Stimulated activated CD4-positive, alpha-beta T cell treated with anti-CD3 and anti-CD28 coated beads, Interleukin-15, amount 100 ng/mL, for 1 hour (primary cell): ENCODE measurements at regions not wholly inside any gene's neighbourhood (a gene's known extent, or its start where the extent isn't known, plus 50 kb on each side); places are given as distances from the start of the nearest gene placed in this dataset.
"Not testable (repeated sequence)": the region's sequence is repeated elsewhere in the genome, so short reads cannot be mapped to it uniquely, and the experiment has no call there.

Experiments
- DNase-seq, 2 donors: peaks; one replicate each; pipeline ENCODE4 v3.0.0-alpha.2; 2020; ENCODE audit warnings: low read depth in 1 of 2, low spot score in 1 of 2

DNA sequence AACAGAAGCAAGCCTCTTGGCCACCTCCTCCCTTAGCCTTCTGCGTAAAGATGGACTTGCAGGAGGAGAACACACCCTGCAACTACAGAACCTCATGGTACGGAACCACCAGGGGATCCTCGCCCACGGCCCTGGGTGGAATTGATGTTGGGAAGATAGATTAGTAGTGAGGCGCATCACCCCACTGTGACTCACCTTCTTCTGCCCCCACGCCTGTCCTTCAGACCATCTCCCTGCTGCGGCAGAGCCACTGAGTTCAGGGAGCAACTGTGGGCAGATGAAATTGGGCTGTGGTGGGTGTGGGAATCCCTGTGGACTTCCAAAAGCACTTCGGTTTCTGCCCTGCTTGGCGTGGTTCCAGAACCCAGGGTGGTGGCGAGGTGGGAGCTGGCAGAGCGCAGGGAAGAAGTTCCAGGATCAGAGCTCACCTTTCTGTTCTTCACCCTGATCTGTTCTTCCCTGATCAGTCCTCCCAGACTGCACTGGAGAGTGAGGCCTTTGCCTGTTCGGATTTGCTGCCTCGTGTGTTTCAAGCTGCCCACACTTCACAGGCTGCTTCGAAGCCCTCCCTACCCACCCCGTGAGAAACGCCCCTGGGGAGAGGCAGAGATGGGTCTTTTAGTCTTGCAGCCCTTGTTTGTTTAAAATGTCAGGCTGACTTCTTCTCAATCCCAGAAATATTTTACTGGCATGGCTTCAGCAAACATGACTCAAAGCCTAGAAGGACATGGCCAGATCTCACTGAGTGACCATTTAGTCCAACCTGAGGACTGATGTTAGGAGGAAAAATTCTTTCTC lies 92.8 kb upstream of the MLN start:
- no peak for DNase-seq

DNA sequence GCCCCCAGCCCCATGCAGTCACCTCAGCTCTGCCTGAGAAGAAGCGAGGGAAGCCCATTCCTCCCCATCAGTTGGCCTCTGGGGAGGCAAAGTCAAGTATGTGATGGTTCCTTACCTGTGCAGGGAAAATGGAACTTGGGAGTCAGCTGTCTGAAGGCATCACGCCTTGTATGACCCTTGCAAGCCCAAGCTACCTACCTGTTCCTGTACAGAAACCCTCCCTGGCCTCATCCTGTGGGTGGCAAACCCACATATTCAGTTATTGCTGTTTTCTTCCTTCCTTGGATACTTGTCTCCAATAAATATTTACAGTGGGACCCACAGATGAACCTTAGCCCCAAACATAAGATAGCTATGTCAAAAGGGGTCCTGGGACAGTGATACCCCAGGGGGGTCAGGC lies 92.2 kb upstream of the MLN start:
- DNase-seq: no peak

DNA sequence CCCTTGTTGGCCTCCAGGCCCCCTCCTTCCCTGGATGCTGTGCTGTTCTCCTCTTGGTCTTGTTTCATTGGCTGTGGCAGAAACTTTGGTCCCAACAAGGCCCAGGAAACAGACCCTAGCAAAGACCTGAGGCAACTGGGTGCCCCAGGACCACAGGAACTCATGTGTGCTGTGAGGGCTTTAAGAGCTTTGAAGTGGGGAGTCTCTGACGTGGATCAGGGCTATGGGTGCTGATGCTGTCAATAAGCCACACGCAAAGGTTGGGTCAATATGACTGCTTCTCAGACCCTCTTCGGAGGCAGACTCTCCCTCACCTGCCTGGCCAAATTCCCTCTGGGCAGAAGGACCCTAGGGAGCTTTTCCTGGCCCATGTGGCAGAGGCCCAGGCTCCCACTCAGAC lies 91.5 kb upstream of the MLN start:
- DNase-seq: no peak

DNA sequence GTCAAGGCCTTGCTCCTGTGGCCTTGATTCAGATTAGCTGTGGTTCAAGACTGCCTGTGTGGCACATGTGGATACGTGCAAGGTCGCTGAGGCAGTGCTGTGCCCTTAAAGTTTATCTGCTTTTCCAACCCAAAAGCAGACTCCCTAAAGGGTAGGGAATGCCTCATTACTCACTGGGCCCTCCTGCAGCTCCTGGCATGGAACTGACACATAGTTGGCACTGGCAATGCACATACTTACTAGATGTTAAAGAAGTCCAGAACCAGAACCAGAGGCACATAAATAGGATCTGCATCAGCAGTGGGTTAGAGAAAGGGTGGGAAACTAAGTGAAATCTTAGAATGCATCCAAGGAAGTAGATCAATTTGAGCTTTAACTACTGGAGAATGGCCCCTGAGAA lies 90.6 kb upstream of the MLN start:
- no peak for DNase-seq

DNA sequence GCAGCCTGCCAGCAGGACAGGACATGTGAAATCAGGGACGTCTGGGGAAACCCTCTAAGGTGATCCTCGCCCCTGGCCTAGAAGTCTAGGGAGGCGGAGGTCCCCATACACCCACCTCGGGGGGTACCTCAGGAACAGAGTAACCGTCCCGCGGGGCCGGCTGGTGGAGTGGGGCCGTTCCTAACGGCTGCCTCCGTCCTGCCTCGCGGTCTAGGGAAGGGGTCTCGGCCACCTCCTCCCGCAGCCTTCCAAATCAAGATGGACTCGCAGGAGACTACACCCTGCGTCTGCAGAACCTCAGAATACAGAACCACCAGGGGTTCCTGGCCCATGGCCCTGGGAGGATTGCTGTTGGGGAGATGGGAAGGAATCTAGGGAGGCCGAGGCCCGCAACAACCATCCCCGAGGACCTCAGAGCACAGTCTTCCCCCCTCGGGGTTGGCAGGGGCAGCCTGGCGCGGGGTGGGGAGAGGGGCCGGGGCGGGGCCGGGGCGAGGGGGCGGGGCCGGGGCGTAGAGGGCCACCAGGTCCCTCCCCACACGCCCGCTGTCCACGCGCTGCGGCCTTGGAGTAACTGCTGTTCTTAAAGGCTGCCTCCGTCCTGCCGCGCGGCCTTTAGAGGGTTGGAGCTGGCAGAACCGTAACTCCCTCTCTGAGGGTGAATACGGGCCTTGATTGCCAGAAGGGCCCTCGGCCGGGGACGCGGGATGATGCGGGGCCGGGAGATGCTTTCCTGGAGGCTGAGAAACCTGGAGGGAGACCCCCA lies 89.0 kb upstream of the MLN start:
- no peak for DNase-seq

DNA sequence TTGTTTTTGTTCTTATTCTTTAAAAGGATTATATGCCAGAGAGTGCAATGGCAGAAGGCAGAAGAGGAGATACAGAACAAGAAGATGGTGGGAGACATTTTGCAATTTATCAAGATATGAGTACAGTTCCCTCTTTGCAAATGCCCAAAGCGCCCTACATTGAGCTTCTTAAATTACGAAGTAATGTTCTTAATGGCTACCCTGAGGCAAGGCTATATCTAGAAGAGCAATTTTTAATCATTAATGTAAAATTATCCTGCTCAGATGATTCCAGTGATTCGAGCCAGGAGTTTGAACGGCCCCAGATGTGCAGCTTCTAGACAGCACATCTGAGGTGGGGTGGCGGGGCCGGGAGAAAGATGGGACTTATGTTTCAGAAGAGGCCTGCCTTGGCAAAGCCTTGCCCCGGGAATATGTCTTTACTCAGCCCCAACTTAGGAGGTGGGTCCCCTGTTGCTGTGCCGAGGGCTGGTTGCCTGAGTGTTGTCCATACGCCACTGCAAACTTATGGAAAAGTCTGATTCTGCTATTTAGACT lies 84.9 kb upstream of the MLN start:
- DNase-seq: no peak

DNA sequence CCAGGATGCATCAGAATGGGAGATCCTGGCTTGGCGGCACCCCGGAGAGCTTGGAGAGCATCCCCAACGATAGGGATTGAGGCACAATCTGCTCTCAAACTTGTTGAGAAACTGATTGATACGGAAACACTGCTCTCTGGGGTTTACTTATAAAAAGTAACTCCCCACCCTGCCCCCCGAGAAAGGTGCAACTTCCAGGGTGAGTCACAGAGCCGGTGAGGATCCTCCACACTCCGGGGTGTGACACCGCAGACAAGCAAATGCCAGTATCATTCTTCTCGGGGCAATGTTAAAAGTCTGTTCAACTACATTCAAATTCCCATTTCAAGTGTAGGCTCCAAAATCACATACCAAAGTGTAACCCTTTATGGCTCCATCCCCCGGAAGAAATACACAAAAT lies 84.4 kb upstream of the MLN start:
- no peak for DNase-seq

DNA sequence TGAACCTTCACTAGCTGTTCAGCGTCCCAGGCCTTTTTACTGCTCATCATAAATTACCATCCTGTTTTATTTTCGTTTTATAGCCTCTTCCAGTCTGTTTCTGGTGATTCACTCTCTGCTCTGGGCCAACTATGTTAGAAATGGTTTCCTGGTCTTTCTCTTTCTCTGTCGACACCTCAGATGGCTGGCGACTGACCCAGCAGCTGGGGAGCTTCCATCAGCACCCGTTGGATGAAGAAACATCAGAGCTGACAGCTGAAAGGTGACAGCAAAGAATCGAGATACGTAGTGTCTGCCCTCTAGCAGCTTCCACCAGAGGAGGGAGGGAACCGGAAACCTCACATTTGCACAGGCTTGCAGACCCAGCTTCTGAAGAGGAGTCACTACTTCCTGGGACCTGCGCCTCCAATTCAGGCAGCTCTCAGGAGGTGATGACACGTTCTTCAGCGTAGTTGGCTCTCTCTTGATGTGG lies 82.9 kb upstream of the MLN start:
- DNase-seq: no peak

DNA sequence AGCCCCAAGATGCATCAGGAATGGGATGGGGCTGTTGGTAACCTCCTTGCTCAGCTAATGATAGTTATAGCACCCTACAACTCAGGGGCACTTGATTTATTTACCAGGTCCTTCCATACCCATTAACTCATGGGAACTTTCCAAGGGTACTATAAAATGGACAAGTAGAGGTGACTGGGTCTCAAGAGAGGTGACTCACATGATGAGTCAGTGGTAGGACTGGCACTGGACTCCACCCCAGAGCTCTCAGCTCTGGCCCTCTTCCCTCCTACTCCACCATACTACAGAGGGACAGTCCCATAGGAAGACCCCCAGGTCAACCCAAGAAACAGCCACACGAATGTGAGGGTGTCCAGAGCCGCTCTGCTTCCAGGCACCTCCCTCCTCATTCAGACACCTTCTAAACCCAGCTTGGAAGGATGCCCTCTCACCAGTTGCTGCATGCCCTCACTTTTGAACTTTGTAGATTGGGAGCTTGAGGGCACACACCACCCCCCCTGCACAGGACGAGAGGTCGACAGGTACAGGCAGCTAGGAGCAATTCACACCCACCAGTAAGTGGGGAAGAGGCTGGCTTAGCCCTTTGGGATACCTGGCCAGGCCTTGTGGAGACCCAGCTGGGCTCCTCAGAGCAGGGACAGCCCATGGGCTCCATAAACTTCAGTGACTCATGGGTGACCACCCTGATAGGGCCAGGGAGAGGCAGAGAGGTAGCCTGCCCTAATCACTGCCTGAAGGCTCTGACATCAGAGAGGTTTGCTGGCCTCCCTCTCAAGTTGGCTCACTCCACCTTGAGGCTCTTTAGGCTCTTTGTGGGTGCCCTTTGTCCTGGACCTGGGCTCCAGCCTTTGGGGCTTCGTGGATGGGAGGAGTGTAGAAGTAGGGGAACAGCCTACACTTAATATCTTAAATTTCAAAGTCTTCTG lies 81.6 kb upstream of the MLN start:
- DNase-seq: no peak

DNA sequence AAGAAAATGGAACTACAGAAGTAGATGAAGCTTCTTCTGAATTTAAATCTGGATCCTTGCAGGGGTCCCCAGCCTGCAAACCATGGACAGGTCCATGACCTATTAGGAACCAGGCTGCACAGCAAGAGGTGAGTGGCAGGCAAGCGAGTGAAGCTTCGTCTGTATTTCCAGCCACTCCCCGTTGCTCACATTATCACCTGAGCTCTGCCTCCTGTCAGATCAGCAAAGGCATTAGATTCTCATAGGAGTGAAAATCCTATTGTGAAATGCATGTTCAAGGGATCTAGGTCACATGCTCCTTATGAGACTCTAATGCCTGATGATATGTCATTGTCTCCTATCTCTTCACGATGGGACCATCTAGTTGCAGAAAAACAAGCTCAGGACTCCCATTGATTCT lies 79.8 kb upstream of the MLN start:
- DNase-seq: not testable (repeated sequence)

DNA sequence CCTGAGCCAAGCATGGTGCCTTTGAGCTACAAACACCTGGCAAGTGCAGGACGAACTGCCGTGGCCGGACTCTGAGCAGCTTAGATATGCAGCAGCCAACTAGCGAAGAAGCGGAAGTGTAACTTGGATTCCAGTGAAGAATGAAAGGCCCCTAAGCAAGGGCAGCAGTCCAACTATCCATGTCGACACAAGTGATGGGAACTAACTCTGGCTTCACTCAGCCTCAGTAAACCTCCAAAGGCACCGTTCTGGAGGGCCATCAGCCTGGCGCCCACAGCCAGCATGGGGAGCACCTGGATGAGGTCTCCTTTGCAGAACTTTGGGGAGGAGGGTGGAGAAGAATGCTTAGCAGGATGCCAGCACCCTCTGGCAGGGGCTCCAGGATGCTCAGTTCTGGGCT lies 78.4 kb upstream of the MLN start:
- DNase-seq: no peak

DNA sequence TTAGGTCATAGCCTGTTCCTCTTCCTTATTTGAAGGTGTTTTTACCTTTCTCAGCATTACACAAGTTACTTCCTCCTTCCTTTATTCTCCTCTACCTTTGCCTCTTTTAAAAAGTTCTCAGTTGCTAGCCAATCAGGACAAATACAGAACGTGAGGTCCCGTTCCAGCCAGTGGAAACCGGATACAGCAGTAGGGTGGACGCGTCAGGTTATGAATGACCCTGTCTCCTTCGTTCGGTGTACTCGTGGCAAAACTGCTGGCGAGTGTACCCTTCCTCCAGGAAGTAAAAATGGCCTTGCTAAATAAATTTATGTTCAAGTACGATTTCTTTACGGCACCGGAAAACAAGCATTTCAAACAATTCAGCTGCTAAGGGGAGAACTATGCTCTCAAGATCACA lies 77.0 kb upstream of the MLN start:
- DNase-seq: no peak

DNA sequence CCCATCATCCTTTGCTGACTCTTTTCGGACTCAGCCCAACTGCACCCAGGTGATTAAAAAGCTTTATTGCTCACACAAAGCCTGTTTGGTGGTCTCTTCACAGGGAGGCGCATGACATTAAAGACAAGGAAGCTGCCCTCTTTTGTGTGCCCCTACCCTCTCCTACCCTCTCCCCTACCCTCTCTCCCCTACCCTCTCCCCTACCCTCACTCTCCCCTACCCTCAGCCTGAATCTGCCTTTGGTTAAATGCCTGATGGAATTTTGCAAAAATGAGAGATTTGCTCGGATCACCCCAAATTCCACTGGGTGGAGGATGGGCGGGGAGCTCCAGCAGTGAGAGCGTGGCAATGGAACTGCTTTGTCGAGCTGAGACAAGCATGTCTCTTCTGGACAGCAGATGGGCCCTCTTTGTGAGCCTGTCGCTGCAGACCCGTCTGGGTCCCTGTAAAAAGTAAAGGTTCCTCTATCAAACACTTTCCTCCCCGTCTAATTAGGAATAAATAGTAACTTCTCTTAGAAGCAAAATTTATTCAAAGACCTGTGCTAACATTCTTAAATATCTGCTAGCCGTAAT lies 76.4 kb upstream of the MLN start:
- DNase-seq: no peak

DNA sequence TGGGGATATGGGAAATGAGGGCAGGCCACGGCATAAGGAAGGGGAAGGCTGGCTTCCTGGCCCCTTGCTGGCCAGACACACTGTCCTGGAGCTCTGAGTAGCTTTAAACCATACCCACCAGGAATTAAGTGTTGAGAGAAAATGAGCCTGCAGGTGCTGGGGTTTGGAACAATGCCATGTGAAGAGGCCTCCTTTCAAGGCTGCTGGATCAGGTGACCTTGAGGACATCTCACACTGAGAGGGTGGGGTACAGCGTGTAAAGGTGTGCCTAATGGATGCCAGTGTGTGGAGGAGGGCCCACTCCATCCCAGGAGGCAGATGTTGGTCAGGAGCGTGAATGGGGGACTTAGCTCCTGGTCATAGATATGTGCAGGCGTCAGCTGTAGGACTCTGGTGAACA lies 74.8 kb upstream of the MLN start:
- no peak for DNase-seq

DNA sequence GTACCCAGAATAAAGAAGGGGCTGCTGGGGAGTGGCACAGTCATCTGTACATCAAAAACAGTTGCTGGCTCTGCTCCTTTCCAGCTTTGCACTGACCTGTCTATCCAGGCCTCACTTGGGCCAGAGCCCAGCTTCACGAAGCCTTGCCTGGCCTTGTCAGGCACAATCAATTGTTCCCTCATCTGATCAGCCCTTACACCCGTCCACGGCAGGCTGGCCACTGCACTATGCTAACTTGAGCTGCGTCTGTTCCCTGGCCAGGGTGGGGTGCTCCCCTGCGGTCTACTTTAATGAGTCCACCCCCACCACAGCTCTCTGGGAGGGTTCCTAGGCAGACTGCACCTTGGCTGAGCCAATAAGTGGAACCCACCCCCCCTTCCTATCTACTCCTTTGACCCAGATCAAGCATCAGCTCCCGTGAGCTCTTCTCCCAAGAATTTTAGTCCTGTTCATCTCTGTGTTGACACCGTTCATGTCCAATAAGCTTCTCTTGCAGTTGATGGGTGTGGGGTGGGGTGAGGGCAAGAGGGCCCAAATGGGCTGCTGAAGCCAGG lies 74.3 kb upstream of the MLN start:
- no peak for DNase-seq

DNA sequence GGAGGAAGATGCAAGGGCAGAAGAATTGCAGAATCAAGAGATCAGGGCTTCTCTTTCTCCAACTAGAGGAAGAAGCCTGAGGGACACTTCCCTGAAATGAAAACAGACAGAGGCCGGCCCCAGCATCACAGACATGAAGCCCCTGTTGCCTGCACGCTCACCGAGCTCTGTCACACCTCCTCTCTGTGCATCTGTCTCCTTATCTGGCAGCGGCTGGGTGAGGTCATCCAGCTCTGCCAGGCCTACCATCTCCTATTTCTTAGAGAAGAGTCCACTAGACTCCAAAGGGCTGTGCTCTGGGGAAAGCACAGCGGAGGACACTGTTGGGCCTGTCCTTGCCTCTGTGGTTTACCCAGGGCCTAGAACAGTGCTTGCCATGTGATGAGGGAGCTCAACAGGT lies 71.9 kb upstream of the MLN start:
- DNase-seq: no peak

DNA sequence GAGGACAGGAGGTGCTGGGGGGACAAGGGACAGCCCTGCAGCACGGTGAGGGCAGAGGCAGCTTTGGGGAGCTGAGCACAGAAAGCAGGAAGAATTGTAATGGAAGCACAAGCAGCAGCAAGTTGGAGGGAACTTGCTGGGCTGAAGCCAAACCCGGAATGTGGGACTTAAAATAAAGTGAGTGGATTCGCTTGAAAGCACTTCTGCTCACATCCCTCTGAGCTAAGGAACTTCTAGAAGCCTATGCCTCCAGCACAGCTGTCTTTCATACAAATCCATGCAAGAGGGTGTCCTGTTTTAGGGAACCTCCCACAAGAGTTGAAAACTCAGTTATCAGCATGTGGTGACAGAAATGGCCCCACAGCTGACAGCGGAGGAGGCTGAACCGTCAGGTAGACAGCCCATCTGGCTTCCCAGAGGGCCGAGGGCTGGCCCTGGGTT lies 71.4 kb upstream of the MLN start:
- DNase-seq: no peak

DNA sequence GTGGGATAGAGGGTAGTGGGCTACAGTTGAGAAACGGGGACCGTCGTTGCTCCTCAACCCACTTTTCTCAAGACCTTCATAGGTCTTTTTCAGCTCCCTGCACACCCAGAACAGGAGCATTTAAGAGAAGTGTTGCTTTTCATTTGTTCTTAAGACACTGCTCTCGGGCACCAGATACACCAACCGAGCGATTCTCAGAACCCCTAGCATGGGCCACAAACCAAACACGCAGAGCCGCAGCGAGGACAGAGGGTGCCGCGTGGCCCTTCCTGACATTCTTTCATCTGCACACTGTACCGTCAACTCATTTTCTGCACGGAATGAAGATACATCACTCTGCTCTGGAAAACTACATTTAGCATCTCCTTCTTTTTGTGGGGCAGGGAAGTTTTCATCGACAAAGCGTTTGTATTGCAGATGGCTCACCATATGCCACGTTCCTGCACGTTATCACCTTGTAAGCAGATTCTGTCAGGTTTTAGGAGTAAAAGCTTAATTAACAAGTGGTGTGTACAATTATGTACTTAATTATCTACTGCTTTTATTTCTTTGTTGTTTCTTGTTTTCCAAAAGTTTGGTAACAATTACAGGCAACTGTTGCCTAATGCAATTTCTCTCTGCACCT lies 70.4 kb upstream of the MLN start:
- DNase-seq: no peak

DNA sequence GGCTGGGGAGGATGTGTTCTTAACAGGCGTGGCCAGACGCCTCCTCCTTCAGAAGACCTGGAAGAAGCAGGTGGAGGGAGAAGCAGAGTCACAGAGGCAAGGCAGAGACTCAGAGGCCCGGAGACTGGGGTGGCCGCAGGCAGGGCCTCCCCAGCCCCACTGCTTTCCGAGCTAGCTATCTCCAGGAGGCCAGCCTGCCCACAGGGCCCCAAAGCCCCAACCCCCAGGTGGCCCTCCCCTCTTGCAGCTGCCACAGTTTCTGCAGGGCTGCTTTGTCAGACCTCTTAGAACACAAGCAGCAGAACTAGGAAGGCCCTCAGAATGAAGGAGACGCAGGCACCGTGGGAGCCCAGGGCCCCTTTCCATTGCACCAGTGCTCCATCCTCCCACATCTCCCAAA lies 69.0 kb upstream of the MLN start:
- DNase-seq: no peak

DNA sequence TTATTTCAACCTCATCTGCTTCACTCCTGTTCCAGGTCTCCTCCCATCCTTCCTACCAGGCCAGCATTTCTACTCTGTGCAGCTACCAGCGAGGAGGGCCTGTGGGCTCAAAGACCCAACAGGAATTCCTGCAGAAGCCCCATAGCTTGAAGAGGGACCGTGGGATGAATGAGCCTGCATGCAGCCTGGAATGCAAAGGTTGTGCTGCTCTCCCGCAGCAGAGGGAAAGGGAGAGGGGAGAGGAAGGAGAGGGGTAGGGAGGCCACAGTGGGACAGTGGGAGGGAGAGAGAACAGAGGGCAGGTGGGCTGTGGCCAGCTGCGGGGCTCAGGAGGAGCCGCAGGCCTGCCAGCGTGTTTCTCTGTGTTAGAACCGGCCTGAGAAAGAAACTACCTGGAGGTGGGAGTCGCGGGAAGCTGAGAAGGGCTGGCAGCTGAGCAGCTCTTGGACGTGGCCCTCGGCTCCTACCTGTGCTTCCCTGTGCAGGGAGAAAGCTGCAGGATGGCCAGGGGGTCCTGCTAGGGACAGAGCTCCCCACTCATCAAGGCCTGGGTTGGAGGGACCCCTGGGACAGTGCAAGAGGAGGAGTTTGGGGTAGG lies 66.1 kb upstream of the MLN start:
- DNase-seq: no peak
